Thoracic aorta (tissue), 2 donors: ENCODE measurements at regions not wholly inside any gene's neighbourhood (a gene's known extent, or its start where the extent isn't known, plus 50 kb on each side); places are given as distances from the start of the nearest gene placed in this dataset.

Experiments used
- ATAC-seq: fragments of 150-250 bp; one replicate; pipeline ENCODE4 v1.8.0; 2017; ENCODE audit warnings: low read depth; ENCODE audit not compliant: insufficient number of reproducible peaks, low FRiP score
- DNase-seq: peaks from one replicate; pipeline ENCODE4 v3.0.0-alpha.2; 2020; ENCODE audit warnings: low spot score
- H3K27ac ChIP-seq, 2 donors: fragments of 200-600 bp; sonication (generic); 1 replicate in 1 of 2; 2 replicates in 1 of 2; pipeline ENCODE4 v1.5.1; 2016; ENCODE audit warnings: mild to moderate bottlenecking in 2 of 2, moderate library complexity in 2 of 2
- H3K27me3 ChIP-seq: fragments of 200-600 bp; sonication (generic); replicated peaks from 2 replicates; pipeline ENCODE4 v1.6.0; 2016; ENCODE audit warnings: mild to moderate bottlenecking; ENCODE audit not compliant: insufficient read depth
- H3K36me3 ChIP-seq: fragments of 200-600 bp; sonication (generic); one replicate; pipeline ENCODE4 v1.5.1; 2016
- H3K4me1 ChIP-seq, 2 donors: fragments of 200-600 bp; sonication (generic); 1 replicate in 1 of 2; 2 replicates in 1 of 2; pipeline versions ENCODE4 v1.5.1 to v1.6.0; 2016; ENCODE audit warnings: low read depth in 2 of 2, mild to moderate bottlenecking in 1 of 2; ENCODE audit not compliant: control insufficient read depth in 1 of 2
- H3K4me3 ChIP-seq: fragments of 200-600 bp; sonication (generic); 2 replicates; pipeline ENCODE4 v1.5.1; 2016; ENCODE audit warnings: mild to moderate bottlenecking
- H3K9me3 ChIP-seq: fragments of 200-600 bp; sonication (generic); 2 replicates; pipeline ENCODE4 v1.5.1; 2016
- TF ChIP-seq, protein P1 (sequence below): fragments of 200-600 bp; sonication (generic); IDR thresholded peaks from one replicate; pipeline ENCODE4 v1.5.1; 2019; ENCODE audit warnings: antibody characterized with exemption

DNA sequence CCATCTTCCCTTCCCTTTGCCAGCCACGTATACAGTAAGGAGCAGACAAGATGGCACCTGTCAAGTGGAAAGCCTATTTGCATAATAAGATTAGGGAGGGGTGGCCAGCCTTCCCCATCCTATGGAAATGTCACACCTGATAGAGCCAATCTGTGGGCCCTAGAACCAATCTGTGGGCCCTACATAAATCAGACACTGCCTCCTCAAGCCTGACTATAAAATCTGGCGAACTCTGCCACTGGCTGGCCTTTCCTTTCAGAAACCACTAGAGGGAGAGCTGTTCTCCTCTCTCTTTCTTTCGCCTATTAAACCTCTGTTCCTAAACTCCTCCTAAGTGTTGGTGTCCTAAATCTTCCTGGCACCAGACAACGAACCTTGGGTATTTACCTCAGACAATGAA lies 231.5 kb upstream of the KLHL1 start:
- Histone ChIP-seq H3K27ac (no peak overlapping the region), H3K4me3 (no peak overlapping the region), H3K27me3 (no peaks in the 10 kb centered on the region), H3K9me3 (no peaks in the 10 kb centered on the region), H3K4me1 (no peaks in the 10 kb centered on the region), H3K36me3 (no peaks in the 10 kb centered on the region)
- TF ChIP-seq, protein P1, sequence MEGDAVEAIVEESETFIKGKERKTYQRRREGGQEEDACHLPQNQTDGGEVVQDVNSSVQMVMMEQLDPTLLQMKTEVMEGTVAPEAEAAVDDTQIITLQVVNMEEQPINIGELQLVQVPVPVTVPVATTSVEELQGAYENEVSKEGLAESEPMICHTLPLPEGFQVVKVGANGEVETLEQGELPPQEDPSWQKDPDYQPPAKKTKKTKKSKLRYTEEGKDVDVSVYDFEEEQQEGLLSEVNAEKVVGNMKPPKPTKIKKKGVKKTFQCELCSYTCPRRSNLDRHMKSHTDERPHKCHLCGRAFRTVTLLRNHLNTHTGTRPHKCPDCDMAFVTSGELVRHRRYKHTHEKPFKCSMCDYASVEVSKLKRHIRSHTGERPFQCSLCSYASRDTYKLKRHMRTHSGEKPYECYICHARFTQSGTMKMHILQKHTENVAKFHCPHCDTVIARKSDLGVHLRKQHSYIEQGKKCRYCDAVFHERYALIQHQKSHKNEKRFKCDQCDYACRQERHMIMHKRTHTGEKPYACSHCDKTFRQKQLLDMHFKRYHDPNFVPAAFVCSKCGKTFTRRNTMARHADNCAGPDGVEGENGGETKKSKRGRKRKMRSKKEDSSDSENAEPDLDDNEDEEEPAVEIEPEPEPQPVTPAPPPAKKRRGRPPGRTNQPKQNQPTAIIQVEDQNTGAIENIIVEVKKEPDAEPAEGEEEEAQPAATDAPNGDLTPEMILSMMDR, result no peak
- no peak for DNase-seq
- ATAC-seq, result no peak

DNA sequence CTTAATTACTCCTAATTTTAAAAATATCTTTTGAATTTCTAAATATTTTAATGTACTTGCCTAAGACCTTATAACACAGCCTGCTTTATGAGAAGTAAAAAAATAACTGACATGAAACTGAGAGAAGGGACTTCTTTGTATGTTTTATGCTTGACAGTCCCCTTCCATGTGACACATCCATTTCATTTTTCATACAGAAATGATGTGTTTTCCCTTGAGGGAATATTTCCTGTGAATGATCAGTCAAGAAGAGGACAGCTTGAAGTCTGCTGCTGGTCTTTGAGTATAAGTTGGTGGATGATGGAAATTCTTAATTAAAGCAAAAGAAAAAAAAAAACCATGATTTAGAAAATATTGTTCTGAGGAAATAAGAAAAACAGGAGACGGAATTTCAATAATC lies 230.4 kb upstream of the KLHL1 start:
- H3K4me3 ChIP-seq, result no peak overlapping the region
- TF ChIP-seq, protein P1, result no peak
- no peak for ATAC-seq

DNA sequence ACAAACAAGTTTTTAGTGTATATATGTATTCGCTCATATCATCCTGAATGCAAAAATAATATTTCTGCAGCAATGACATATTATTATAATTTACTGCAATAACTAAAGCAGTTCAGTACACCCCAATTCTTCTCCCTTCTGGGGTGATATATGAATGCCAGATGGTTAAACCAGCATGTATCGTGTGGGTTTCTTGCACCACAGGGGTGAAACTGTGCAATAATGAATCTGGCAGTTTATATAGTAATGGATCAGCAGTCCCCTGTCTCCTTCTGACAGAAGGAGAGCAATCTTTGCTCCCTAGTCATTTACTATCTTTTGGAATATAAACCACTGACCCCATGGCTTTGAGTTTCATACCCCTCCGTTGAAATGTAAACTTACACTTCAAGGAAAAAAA lies 228.6 kb upstream of the KLHL1 start:
- no peaks in the 10 kb centered on the region for H3K4me1 ChIP-seq
- H3K27me3 ChIP-seq, result no peaks in the 10 kb centered on the region
- DNase-seq, result no peak
- TF ChIP-seq, protein P1, result no peak
- H3K9me3 ChIP-seq, result no peaks in the 10 kb centered on the region
- no peak for ATAC-seq
- no peak overlapping the region for H3K27ac ChIP-seq
- no peak overlapping the region for H3K4me3 ChIP-seq
- no peaks in the 10 kb centered on the region for H3K36me3 ChIP-seq

More for the DNA sequence above, 230.4 kb upstream of the KLHL1 start:
- Histone ChIP-seq H3K36me3 (no peaks in the 10 kb centered on the region), H3K9me3 (no peaks in the 10 kb centered on the region), H3K27ac (no peak overlapping the region), H3K27me3 (no peaks in the 10 kb centered on the region), H3K4me1 (no peaks in the 10 kb centered on the region)
- no peak for DNase-seq

DNA sequence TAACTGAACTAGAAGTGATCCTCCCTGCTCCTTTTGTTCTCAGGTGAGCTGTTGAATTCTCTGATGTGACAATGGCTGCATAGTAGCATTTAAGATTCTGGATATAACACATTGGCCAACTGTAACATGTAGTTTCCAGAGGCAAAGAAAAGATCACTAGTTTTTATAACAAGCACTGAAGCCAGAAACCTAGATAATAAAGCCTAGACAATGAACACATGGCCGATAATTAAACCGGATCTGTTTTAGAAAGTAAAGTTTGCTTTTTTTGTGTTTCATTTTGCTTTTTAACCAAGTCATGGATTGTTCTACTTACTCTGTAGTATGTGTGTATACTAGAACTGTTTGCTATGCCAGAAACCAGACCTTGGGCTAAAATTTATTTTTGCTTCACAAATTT lies 225.5 kb upstream of the KLHL1 start:
- DNase-seq (no peak), ATAC-seq (no peak)
- Histone ChIP-seq H3K4me1 (no peaks in the 10 kb centered on the region), H3K27ac (no peak overlapping the region), H3K27me3 (no peaks in the 10 kb centered on the region), H3K36me3 (no peaks in the 10 kb centered on the region), H3K9me3 (no peaks in the 10 kb centered on the region), H3K4me3 (no peak overlapping the region)
- TF ChIP-seq, protein P1, result no peak

DNA sequence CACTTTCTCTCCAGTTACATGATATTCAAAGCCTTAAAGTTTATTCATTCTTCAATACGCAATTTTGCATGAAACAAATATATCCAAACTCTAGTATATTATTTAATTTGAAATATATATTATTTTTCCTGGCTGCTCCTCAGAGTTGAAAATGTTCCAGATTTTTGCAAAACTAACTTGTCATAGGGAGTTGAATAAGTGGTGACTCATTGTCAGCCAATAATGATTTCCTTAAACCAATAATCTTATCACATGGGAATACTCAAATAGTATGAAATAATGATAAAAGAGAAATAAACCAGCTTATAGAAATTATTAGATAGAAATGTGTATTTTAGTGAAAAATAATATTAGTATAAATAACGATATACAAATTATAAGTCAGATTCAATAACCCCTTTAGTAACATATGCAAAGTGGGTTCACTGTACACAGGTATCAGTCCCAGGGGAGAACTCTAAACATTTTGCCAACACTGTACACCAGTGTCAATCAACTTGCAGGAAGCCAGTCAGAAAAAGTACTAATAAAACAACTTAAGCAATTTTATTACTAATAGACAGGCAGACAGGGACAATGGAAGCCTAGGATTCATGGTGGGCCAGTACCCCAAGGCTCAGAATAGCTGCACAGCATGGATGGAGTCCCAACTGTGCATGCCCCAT lies 222.6 kb upstream of the KLHL1 start:
- H3K4me1 ChIP-seq, result no peaks in the 10 kb centered on the region
- H3K27ac ChIP-seq, result no peak overlapping the region
- no peak overlapping the region for H3K4me3 ChIP-seq
- ATAC-seq (no peak), DNase-seq (no peak)
- no peaks in the 10 kb centered on the region for H3K9me3 ChIP-seq
- no peaks in the 10 kb centered on the region for H3K27me3 ChIP-seq
- H3K36me3 ChIP-seq, result no peaks in the 10 kb centered on the region
- TF ChIP-seq, protein P1, result no peak
